GM04503 (cell line): ENCODE measurements at regions not wholly inside any gene's neighbourhood (a gene's known extent, or its start where the extent isn't known, plus 50 kb on each side); places are given as distances from the start of the nearest gene placed in this dataset.

Experiments used
- DNase-seq: peaks from one replicate; pipeline ENCODE4 v3.0.0-alpha.2; 2012; ENCODE audit warnings: low read depth

GRCh38 chr1:216881695-216882094 lies 158.5 kb upstream of the ESRRG start:
- no peak for DNase-seq

DNA sequence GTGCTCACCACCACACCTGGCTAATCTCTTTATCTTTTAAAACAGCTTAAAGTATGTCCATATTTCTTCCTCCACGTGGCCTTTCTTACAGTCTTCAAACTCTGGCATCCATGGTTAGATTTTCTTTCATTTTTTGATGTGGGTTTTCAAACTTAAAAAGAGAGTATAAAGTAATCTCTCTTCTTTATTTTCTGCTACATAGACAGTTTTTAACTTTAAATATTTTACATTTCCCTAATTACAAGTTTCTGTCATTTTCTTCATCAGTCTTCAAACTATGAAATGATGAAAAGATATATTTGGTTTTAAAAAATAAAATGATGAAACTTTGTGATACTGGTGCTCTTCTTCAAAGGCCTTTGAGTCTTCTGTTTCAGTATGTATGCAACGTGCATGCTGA lies 143.5 kb upstream of the ESRRG start:
- no peak for DNase-seq

- DNase-seq, result no peak
Measured at GRCh38 chr1:216855810-216856209, 132.6 kb upstream of the ESRRG start.

GRCh38 chr1:216854836-216855484 lies 131.7 kb upstream of the ESRRG start:
- DNase-seq, result no peak

DNA sequence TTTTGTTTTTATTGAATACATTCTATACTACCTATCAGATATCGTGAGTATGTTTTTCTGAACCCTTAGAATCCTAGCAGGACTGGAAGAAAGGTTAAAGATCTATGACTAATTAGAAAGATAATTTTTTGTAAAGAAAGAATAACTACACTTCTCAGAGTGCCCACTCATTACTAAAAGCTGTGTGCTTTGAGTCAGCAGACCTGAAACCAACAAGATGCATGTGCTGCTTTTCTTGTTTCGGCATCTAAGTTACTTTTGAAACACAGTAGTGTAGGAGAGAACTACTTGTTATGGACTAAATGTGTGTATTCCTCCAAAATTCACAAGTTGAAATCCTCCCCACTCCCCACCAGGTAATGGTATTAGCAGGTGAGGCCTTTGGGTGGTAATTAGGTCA lies 127.8 kb upstream of the ESRRG start:
- DNase-seq, result no peak

GRCh38 chr1:216849146-216849545 lies 125.9 kb upstream of the ESRRG start:
- no peak for DNase-seq

DNA sequence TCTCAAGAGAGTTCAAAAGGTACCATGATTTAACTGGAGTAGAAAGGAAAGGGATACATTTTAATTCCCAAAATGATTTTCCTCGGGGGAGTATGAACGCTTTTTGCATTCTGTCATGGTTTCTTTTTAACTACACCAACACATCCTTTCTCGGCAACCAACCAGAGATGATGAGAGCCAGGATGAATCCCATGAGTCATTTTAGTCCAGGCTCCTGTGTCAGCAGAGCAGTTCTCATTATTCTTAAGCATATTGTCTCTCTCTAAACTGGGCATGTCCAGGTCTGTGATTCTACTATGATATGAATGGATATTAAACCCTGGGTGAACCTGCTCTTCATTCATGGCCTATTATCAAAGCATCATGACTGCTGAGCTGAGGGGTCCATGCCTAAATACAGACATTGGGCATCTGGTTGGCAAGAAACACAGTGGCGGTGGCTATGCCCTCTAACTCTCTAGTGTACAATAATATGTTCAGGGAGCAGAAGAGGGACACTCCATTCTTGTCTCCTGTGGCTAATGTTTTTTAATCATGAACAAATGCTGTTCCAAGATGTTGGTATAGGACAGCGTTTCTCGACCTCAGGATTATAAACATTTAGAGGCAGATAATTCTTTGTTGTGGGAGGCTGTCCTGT lies 124.3 kb upstream of the ESRRG start:
- DNase-seq, result no peak

DNA sequence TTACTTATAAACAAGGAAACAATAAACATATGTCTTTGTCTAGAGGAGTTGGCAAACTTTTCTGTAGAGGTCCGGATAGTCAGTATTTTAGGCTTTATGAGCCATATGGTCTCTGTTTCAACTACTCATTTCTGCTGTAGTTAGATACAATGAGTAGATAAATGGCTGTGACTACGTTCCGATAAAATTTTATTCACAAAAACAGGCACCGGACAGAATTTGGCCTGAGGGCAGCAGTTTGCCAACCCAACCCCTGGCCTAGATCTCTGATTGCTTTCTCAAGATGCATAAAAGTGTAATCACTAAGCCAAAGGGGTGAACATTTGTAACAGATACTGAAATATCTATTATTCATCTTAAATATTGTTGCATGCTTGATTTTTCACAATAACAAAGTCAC lies 123.1 kb upstream of the ESRRG start:
- DNase-seq, result no peak

DNA sequence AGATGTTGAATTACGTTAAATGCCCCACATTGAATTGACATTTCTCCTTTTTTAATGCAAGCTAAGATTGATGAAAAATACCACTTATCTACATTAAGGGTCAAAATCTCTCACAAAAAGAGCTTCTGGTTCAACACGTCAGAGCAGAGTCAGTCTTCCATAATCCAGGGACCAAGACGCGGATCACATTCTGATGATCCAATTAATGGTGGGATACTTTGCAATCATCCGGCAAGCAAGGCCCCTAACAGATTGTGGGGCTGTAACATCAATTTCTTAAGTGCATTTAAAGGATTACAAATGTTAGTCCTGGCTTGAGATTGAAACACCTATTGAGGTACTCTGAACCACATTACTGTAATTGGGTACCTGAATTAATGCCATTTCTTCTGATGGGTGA lies 120.2 kb upstream of the ESRRG start:
- DNase-seq, result no peak

- DNase-seq, result no peak
Measured at GRCh38 chr1:216841165-216841564, 117.9 kb upstream of the ESRRG start.

- DNase-seq, result no peak
Measured at GRCh38 chr1:216836316-216836715, 113.1 kb upstream of the ESRRG start.

DNA sequence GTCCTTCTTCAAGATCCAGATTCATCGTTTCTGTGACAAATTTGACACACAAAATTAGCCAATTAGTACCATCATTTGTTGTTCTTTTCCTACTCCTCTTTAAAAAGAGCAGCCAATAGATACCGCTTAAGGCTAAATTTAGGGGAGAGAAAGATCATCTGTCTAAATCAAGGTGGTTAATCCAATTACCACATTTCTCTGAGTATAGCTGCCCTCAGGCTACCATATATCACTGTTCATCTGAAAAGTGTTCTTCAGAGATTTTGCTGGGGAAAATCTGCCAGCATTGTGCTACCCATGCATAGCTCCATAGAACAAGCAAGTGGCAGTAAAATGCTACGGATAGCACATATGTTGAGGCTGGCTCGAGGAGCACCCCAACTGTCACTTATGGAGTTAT lies 110.3 kb upstream of the ESRRG start:
- no peak for DNase-seq

DNA sequence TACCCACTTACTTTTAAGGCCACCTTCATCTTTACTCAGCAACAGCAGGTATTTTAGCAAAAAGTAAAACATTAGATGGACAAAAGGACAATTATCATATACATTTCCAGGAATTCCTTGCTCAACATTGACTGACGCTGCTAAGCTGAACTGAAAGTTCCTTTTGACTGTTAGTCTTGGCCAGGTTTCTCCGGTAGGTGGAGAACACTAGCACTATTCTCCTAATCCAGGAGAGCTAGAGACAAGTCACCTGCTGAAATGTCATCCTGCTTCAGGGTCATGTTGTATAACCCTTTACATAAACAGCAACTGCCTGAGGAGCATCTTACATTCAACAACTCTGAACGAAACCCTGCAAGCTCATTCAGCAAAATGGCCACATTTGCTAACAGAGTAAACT lies 109.0 kb upstream of the ESRRG start:
- DNase-seq, result no peak

DNA sequence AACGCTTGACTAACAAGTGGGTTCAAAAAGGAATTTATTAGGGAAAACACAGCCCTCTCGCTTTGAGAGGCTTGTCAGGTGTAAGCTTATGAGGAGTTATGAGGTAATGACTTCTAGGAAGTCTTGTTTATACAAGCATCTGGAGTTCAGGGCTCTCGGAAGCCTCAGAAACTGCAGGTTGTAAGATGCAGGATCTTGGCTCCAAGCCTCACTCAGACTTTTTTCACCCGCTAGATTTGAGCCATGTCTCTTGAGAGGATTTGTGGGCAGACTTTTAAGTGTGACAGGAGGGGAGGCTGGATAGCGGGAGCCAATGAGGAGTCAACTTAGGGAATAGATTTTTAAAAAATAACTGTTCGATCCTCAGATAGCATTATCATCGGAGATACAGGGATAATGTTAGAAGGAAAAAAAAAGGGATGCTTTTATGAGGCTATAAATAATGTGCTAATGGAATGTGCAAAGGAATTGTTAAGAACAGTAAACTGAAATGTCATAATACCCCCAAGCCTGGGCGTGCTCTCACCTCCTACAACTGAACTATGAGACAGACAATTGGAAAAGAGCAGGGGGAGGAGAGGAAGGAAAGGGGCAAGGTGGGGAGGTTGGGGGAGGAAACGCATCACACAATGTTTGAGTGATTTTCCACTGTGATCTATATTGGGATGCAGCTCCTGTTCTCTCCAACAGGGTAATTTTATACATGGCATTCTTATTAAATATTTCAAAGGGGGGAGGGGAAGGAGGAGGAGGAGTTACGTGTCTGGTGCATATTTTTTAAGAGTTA lies 107.4 kb upstream of the ESRRG start:
- no peak for DNase-seq

DNA sequence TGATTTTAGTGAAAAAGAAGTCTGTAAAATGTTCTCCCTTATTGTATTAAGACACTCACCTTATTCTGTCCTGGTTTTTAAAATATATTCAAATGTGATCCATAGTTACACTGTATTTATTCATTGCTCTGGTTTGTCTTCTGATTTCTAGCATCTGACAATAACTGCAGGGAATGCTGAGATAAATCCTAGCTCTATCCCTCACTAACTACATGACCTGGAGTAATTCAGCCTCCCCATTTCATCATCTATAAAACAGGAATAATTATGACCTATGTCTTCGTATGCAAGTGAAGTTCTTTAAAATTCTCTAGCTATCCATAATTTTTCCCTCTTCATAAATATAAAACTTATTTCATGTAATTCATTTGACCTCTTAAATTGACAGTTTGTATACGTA lies 104.0 kb upstream of the ESRRG start:
- DNase-seq, result no peak

DNA sequence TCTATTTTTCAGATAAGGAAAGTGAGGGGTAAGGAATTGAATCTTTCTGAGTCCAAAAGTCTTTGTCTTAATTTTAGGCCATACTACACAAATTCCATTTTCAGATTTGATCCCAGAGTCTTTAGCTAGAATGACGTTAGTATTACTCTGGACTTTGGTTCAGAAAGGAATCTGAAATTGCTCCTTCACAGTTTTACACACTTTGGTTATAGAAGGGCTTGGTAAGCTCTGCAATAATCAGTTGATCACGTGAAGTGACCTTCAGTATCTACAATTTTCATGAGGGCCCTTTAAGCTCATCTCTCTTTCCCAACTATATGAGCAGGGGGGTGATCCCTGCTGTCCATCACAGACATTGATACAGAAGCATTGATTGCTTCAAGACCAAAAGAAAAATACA lies 103.4 kb upstream of the ESRRG start:
- DNase-seq, result no peak

- DNase-seq, result no peak
Measured at GRCh38 chr1:216826214-216826613, 103.0 kb upstream of the ESRRG start.

- no peak for DNase-seq
Measured at GRCh38 chr1:216825557-216825956, 102.3 kb upstream of the ESRRG start.

DNA sequence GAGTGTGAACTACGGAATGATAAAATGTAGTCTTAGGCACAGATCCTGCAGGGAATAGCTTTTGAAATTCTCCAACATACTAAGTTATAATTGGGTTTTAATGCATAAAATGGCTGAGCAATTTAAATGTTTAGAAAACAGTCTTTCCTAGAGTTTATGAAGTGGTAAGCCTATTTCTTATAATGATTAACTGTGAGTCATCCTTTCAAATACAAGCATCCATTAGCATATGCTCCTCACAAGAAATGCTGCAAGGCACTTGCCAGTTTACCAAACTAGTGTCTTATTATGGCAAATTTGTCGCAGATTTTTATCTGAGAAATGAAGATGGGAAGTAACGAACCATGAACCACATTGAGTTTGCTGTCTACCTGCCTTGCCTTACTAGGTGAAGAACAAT lies 101.3 kb upstream of the ESRRG start:
- DNase-seq, result no peak

GRCh38 chr1:216823731-216824130 lies 100.5 kb upstream of the ESRRG start:
- DNase-seq, result no peak

- no peak for DNase-seq
Measured at GRCh38 chr1:216822480-216822879, 99.3 kb upstream of the ESRRG start.

GRCh38 chr1:216820345-216820744 lies 97.1 kb upstream of the ESRRG start:
- DNase-seq, result no peak

GRCh38 chr1:216818284-216818683 lies 95.1 kb upstream of the ESRRG start:
- DNase-seq, result no peak
